ENCODE measurements at regions not wholly inside any gene's neighbourhood (a gene's known extent, or its start where the extent isn't known, plus 50 kb on each side); places are given as distances from the start of the nearest gene placed in this dataset.

GRCh38 chr6:120869397-120869796, 464.9 kb downstream of the TBC1D32 start:
- TF ChIP-seq CTCF (conservative IDR thresholded peaks at IDR 0.05; ENCODE audit: low read length) (no peak), EZH2phosphoT487 (IDR thresholded peaks at IDR 0.05; ENCODE audit: borderline replicate concordance, low read depth, low read length) (no peak)
